ENCODE measurements at regions not wholly inside any gene's neighbourhood (a gene's known extent, or its start where the extent isn't known, plus 50 kb on each side); places are given as distances from the start of the nearest gene placed in this dataset.
"Not testable (repeated sequence)": the region's sequence is repeated elsewhere in the genome, so short reads cannot be mapped to it uniquely, and the experiment has no call there.

GRCh38 chr9:126190994-126191393, 135.6 kb upstream of the MVB12B start:
- not testable (repeated sequence) for DNase-seq

- DNase-seq = no peak
These were observed 127.8 kb upstream of the MVB12B start for GRCh38 chr9:126198854-126199253.

GRCh38 chr9:126203313-126203712, 123.3 kb upstream of the MVB12B start:
- DNase-seq = no peak

- no peak for DNase-seq
These were observed 122.4 kb upstream of the MVB12B start for GRCh38 chr9:126204197-126204596.

- DNase-seq = no peak
These were observed 121.9 kb upstream of the MVB12B start for GRCh38 chr9:126204708-126205225.

GRCh38 chr9:126205265-126205664, 121.4 kb upstream of the MVB12B start:
- DNase-seq = no peak

GRCh38 chr9:126205845-126206498, 120.7 kb upstream of the MVB12B start:
- no peak for DNase-seq

GRCh38 chr9:126207256-126207655, 119.4 kb upstream of the MVB12B start:
- DNase-seq = peak; percentile 11

- DNase-seq = no peak
These were observed 118.3 kb upstream of the MVB12B start for GRCh38 chr9:126208216-126208758.

- no peak for DNase-seq
These were observed 115.1 kb upstream of the MVB12B start for GRCh38 chr9:126211441-126212074.

- no peak for DNase-seq
These were observed 111.1 kb upstream of the MVB12B start for GRCh38 chr9:126215486-126215885.

GRCh38 chr9:126216826-126217225, 109.8 kb upstream of the MVB12B start:
- DNase-seq = no peak

GRCh38 chr9:126217250-126217653, 109.4 kb upstream of the MVB12B start:
- no peak for DNase-seq

- no peak for DNase-seq
These were observed 108.8 kb upstream of the MVB12B start for GRCh38 chr9:126217797-126218196.

GRCh38 chr9:126218359-126219125, 108.1 kb upstream of the MVB12B start:
- no peak for DNase-seq

- DNase-seq = no peak
These were observed 107.5 kb upstream of the MVB12B start for GRCh38 chr9:126219166-126219565.

GRCh38 chr9:126219648-126220063, 107.0 kb upstream of the MVB12B start:
- no peak for DNase-seq

- no peak for DNase-seq
These were observed 105.1 kb upstream of the MVB12B start for GRCh38 chr9:126221480-126221879.

- no peak for DNase-seq
These were observed 104.2 kb upstream of the MVB12B start for GRCh38 chr9:126222363-126222834.

GRCh38 chr9:126222835-126223431, 103.7 kb upstream of the MVB12B start:
- no peak for DNase-seq

- no peak for DNase-seq
These were observed 102.7 kb upstream of the MVB12B start for GRCh38 chr9:126223798-126224531.
